ENCODE measurements at regions not wholly inside any gene's neighbourhood (a gene's known extent, or its start where the extent isn't known, plus 50 kb on each side); places are given as distances from the start of the nearest gene placed in this dataset.
A peak's percentile ranks its signal among the peaks of the same experiment; 100 is the strongest.

- no peak for DNase-seq
- intact Hi-C loops (cut with DNase I), result no loop called here
Measured at GRCh38 chr2:217074576-217075255, 214.9 kb upstream of the TNP1 start.

GRCh38 chr2:217071416-217071815, 211.6 kb upstream of the TNP1 start:
- intact Hi-C loops (cut with DNase I), result no loop called here
- no peak for DNase-seq

- intact Hi-C loops (cut with DNase I), result no loop called here
- DNase-seq, result no peak
Measured at GRCh38 chr2:217070611-217071010, 210.7 kb upstream of the TNP1 start.

GRCh38 chr2:217070043-217070430, 210.2 kb upstream of the TNP1 start:
- intact Hi-C loops (cut with DNase I), result no loop called here
- DNase-seq, result no peak

GRCh38 chr2:217069263-217070042, 209.6 kb upstream of the TNP1 start:
- no peak for DNase-seq
- intact Hi-C loops (cut with DNase I), result no loop called here

- intact Hi-C loops (cut with DNase I), result no loop called here
- no peak for DNase-seq
Measured at GRCh38 chr2:217068677-217069250, 208.9 kb upstream of the TNP1 start.

- no peak for DNase-seq
Measured at GRCh38 chr2:217067787-217068186, 207.9 kb upstream of the TNP1 start.

GRCh38 chr2:217066510-217067270, 206.8 kb upstream of the TNP1 start:
- DNase-seq, result no peak
- intact Hi-C loops (cut with DNase I), result no loop called here

More at GRCh38 chr2:217067787-217068186, 207.9 kb upstream of the TNP1 start:
- intact Hi-C loops (cut with DNase I), result no loop called here

- intact Hi-C loops (cut with DNase I), result no loop called here
- no peak for DNase-seq
Measured at GRCh38 chr2:217065695-217066405, 206.0 kb upstream of the TNP1 start.

- DNase-seq, result no peak
- intact Hi-C loops (cut with DNase I), result no loop called here
Measured at GRCh38 chr2:217065012-217065290, 205.1 kb upstream of the TNP1 start.

GRCh38 chr2:217064234-217065011, 204.6 kb upstream of the TNP1 start:
- intact Hi-C loops (cut with DNase I), result no loop called here

GRCh38 chr2:217063238-217063755, 203.4 kb upstream of the TNP1 start:
- no peak for DNase-seq
- intact Hi-C loops (cut with DNase I), result no loop called here

More at GRCh38 chr2:217064234-217065011, 204.6 kb upstream of the TNP1 start:
- DNase-seq, result no peak

- intact Hi-C loops (cut with DNase I), result no loop called here
- DNase-seq, result no peak
Measured at GRCh38 chr2:217062768-217063167, 202.9 kb upstream of the TNP1 start.

GRCh38 chr2:217061916-217062505, 202.1 kb upstream of the TNP1 start:
- intact Hi-C loops (cut with DNase I), result no loop called here
- DNase-seq, result peak in 32 of 42 donors; percentile 8 to 68 (median 42)

- intact Hi-C loops (cut with DNase I), result no loop called here
- no peak for DNase-seq
Measured at GRCh38 chr2:217060951-217061547, 201.2 kb upstream of the TNP1 start.

GRCh38 chr2:217060516-217060915, 200.7 kb upstream of the TNP1 start:
- no peak for DNase-seq
- intact Hi-C loops (cut with DNase I), result no loop called here
